Activated CD4-positive, alpha-beta T cell treated with anti-CD3 and anti-CD28 coated beads for 36 hours (primary cell): ENCODE measurements at regions not wholly inside any gene's neighbourhood (a gene's known extent, or its start where the extent isn't known, plus 50 kb on each side); places are given as distances from the start of the nearest gene placed in this dataset.
"Not testable (repeated sequence)": the region's sequence is repeated elsewhere in the genome, so short reads cannot be mapped to it uniquely, and the experiment has no call there.

Source experiments
- ATAC-seq: fragments of 200-7000 bp; cut with Tn5 transposase; one replicate; pipeline ENCODE4 v1.10.0; 2021; ENCODE audit warnings: mild to moderate bottlenecking, moderate library complexity
- CTCF ChIA-PET: fragments of 350-600 bp; sonication (Branson Sonifier 250); formaldehyde crosslinking; loops from one replicate; lab custom pipeline; 2021; ENCODE audit warnings: antibody characterized with exemption; lab: Charles Lee
- POLR2A ChIA-PET: fragments of 350-600 bp; sonication (Branson Sonifier 250); formaldehyde crosslinking; loops from one replicate; lab custom pipeline; 2021; ENCODE audit warnings: antibody characterized with exemption, inconsistent platforms; lab: Charles Lee
- DNase-seq: peaks from one replicate; pipeline ENCODE4 v3.0.0-alpha.2; 2020
- H3K27ac Mint-ChIP-seq: one replicate; pipeline ENCODE4 v1.8.0; 2021; ENCODE audit warnings: mixed read lengths
- H3K27me3 Mint-ChIP-seq: one replicate; pipeline ENCODE4 v1.8.0; 2021; ENCODE audit warnings: mixed read lengths
- H3K36me3 Mint-ChIP-seq: one replicate; pipeline ENCODE4 v1.8.0; 2021; ENCODE audit warnings: low read depth, mixed read lengths
- H3K4me1 Mint-ChIP-seq: one replicate; pipeline ENCODE4 v1.8.0; 2021; ENCODE audit warnings: mixed read lengths
- H3K4me3 Mint-ChIP-seq: one replicate; pipeline ENCODE4 v1.8.0; 2021; ENCODE audit warnings: mild to moderate bottlenecking, moderate library complexity, mixed read lengths
- H3K9me3 Mint-ChIP-seq: one replicate; pipeline ENCODE4 v1.8.0; 2021; ENCODE audit warnings: low read depth, mixed read lengths
- intact Hi-C, 2 experiments: fragments of 100-400 bp; cut with DNase I in 1 of 2; cut with micrococcal nuclease in 1 of 2; formaldehyde crosslinking; loops; one replicate each; pipeline versions ENCODE4 v1.14.2 to v1.15.1; 2022 to 2024; cut with DNase I, micrococcal nuclease

DNA sequence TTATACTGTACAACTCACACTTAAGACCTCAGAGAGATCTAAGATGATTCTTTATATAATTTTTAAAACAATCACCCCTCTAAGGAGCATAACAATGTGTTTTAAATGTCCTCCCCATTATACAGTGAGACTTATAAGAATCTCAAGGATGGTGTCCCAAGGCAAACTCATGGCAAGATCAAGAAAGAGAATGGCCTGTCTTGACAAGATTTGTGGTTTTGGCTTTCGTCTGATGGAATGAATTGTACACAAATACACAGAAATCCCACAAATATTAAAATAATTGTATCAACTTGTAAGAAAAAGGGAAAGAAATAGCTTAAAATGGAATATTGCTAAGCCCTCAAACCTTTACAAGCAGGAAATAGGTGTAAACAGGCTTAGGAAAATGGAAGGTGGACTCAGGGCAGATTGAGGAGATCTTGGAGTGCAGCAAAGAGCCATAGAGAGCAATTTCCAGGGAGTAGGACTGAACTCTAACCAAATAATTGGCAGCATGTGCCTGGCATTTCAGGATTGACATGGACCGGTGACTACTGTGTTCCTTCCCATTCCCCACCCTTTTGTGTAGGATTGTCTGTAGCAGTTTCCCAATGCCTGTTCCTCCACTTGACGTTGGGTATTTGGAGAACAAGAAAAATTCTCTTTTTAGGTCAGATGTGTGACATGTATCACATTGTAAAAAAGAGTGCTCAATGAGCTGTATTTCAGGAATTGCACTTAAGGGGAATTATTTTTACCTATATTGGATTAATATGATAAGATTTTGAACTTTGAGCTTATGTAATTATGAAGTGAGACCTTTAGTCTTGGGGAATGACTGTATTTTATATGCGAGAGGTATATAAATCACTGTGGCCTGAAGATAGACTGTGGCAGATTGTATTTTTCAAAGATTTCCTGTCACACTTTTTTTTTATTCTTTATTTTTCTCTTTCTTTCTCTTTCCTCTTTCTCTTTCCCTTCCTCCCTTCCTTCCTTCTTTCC is 317.8 kb upstream of the SLITRK3 start:
- DNase-seq (no peak), ATAC-seq (no peak)
- POLR2A ChIA-PET = no interaction called here
- Mint-ChIP-seq H3K4me1 (no peaks in the 10 kb centered on the region), H3K36me3 (no peaks in the 10 kb centered on the region), H3K27me3 (no peaks in the 10 kb centered on the region), H3K4me3 (no peak overlapping the region), H3K9me3 (peaks cover 11% of the 10 kb centered on the region), H3K27ac (no peak overlapping the region)
- intact Hi-C loops = no loop called here
- CTCF ChIA-PET = interaction anchor here (0.6 to 1.2 kb wide), 2 partner anchors 11 to 24 kb away, joined by 3 read pairs; no protein-coding TSS in a partner anchor

DNA sequence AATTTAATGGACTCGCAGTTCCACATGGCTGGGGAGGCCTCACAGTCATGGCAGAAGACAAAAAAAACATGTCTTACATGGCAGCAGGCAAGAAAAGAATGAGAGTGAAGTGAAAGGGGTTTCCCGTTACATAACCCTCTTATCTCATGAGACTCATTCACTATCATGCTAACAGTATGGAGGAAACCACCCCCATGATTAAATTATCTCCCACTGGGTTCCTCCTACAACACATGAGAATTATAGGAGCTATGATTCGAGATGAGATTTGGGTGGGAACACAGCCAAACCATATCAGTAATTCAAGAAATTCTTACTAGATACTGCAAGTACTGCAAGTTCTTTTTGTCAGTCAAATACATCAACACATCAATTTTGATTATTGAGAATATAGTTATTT is 311.4 kb upstream of the SLITRK3 start:
- Mint-ChIP-seq H3K36me3 (no peaks in the 10 kb centered on the region), H3K9me3 (peaks cover 9% of the 10 kb centered on the region), H3K4me3 (no peak overlapping the region), H3K27ac (no peak overlapping the region), H3K27me3 (no peaks in the 10 kb centered on the region), H3K4me1 (no peaks in the 10 kb centered on the region)
- POLR2A ChIA-PET = no interaction called here
- ATAC-seq = no peak
- intact Hi-C loops = no loop called here
- no peak for DNase-seq
- CTCF ChIA-PET = no interaction called here

DNA sequence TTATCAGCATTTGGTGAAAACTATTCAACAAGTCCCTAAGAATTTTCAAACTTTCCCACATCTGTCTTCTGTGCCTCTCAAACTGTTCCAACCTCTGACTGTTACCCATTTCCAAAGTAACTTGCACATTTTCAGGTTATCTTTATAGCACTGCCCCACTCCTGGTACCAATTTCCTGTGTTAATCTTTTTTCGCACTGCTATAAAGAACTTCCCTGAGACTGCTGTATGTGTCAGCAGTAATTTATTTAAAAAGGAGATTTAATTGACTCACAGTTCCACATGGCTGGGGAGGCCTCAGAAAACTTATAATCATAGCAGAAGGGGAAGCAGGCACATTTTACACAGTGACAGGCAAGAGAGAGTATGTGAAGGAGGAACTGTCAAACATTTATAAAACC is 310.9 kb upstream of the SLITRK3 start:
- Mint-ChIP-seq H3K27me3 (no peaks in the 10 kb centered on the region), H3K36me3 (no peaks in the 10 kb centered on the region), H3K4me1 (no peaks in the 10 kb centered on the region), H3K9me3 (peaks cover 9% of the 10 kb centered on the region), H3K27ac (no peak overlapping the region), H3K4me3 (no peak overlapping the region)
- DNase-seq = no peak
- CTCF ChIA-PET = no interaction called here
- ATAC-seq = no peak
- POLR2A ChIA-PET = no interaction called here
- intact Hi-C loops = no loop called here

DNA sequence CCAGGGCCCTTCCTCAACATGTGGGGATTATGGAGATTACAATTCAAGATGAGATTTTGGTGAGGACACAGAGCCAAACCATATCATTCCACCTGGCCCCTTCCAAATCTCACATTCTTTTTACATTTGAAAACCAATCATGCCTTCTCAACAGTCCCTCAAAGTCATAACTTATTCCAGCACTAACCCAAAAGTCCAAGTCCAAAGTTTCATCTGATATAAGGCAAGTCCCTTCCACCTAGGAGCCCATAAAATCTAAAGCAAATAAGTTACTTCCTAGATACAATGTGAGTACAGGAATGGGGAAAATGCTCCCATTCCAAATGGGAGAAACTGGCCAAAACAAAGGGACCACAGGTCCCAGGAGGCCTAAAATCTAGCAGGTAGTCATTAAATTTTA is 309.5 kb upstream of the SLITRK3 start:
- CTCF ChIA-PET = no interaction called here
- POLR2A ChIA-PET = no interaction called here
- Mint-ChIP-seq H3K4me3 (no peak overlapping the region), H3K4me1 (no peaks in the 10 kb centered on the region), H3K27ac (no peak overlapping the region), H3K36me3 (no peaks in the 10 kb centered on the region), H3K9me3 (peaks cover 6% of the 10 kb centered on the region), H3K27me3 (no peaks in the 10 kb centered on the region)
- no peak for ATAC-seq
- DNase-seq = no peak
- intact Hi-C loops = no loop called here

DNA sequence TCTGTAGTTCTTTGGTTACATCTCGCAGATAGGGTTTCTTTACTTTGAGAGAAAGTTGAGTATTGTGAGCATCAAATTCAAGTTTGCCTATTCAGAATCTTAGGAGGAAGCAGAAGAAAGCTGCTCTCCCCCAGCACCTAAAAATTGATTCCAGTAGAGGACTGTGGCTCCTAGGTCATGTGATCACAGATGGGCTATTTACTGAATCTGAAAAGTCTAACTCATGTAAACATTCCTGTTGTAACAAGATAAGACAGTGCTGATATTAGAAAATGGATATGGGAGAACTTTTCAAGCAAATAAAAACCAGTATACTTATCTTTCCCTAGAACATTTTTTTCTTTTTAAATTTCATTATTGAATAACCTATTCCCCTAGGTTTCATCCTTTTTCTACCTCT is 308.4 kb upstream of the SLITRK3 start:
- H3K27ac Mint-ChIP-seq = no peak overlapping the region
- H3K4me1 Mint-ChIP-seq = no peaks in the 10 kb centered on the region
- H3K4me3 Mint-ChIP-seq = no peak overlapping the region
- H3K36me3 Mint-ChIP-seq = no peaks in the 10 kb centered on the region
- no peak for ATAC-seq
- DNase-seq = no peak
- intact Hi-C loops = no loop called here
- H3K27me3 Mint-ChIP-seq = no peaks in the 10 kb centered on the region
- peaks cover 6% of the 10 kb centered on the region for H3K9me3 Mint-ChIP-seq
- ChIA-PET CTCF (no interaction called here), POLR2A (no interaction called here)

DNA sequence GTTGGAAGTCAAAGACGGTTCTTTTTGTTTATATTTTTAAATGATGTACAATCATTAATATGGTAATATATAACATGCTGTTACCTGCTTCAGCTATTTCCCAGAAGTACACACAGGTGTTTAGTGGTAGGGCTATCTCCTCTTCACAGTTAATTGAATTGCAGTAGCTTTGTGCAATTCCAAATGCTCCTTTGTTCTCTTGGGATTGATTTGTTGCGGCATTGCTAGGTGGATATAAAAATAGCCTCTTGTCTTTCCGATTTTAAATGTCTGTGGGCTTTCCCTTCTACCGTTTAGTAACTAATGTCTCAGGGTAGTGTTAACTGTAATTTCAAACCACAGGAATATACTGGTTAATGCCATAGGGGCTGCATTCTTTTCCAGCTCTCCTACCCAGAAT is 307.6 kb upstream of the SLITRK3 start:
- Mint-ChIP-seq H3K36me3 (no peaks in the 10 kb centered on the region), H3K4me1 (no peaks in the 10 kb centered on the region), H3K9me3 (peaks cover 4% of the 10 kb centered on the region), H3K27ac (no peak overlapping the region), H3K27me3 (no peaks in the 10 kb centered on the region), H3K4me3 (no peak overlapping the region)
- ChIA-PET POLR2A (no interaction called here), CTCF (no interaction called here)
- no peak for DNase-seq
- ATAC-seq = no peak
- intact Hi-C loops = no loop called here

DNA sequence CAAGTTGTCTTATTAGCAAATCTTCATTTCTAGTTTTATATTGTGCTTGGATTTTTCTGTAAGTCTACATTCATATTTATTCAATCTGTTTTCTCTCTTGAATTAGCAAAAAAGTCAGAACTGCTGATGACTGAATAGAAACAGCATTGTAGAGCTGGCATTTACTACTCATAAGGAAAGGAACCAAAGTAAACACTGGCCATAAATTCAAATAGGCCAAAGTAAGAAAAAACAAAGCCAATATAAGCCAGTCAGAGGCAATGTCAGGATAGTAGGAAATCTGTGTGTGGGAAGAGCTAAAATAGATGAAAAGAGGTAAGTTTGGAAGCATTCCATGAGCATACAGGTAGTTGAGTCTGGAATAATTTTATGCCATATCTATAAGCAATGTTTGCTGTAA is 307.2 kb upstream of the SLITRK3 start:
- Mint-ChIP-seq H3K4me3 (no peak overlapping the region), H3K27ac (no peak overlapping the region), H3K36me3 (no peaks in the 10 kb centered on the region), H3K9me3 (peaks cover 4% of the 10 kb centered on the region), H3K27me3 (no peaks in the 10 kb centered on the region), H3K4me1 (no peaks in the 10 kb centered on the region)
- intact Hi-C loops = no loop called here
- DNase-seq (no peak), ATAC-seq (no peak)
- ChIA-PET CTCF (interaction anchor here (1.0 kb wide), 1 partner anchor 10 kb away, joined by 3 read pairs; no protein-coding TSS in a partner anchor), POLR2A (no interaction called here)

DNA sequence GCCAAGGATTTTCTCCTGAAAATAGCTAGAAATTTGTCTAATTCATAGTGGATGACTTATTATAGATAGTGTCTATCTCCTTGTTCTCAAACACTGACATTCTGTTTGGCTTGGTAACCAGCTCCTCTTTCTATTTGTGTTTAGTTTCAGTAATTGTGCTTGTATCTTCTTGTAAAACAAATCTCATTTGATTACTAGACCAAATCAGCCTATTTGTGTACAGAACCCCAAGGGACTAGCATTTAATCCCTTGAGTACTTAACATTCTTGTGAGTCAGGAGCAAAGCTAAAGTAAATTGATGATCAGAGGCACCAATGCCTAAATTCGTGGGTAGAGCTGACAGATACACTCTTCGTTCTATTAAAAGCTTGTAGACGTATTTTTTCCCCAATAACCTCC is 306.5 kb upstream of the SLITRK3 start:
- Mint-ChIP-seq H3K4me1 (no peaks in the 10 kb centered on the region), H3K27me3 (no peaks in the 10 kb centered on the region), H3K36me3 (no peaks in the 10 kb centered on the region), H3K9me3 (peaks cover 4% of the 10 kb centered on the region), H3K27ac (no peak overlapping the region), H3K4me3 (no peak overlapping the region)
- ATAC-seq (no peak), DNase-seq (no peak)
- intact Hi-C loops = no loop called here
- CTCF ChIA-PET = interaction anchor here (1.0 kb wide), 1 partner anchor 11 kb away, joined by 3 read pairs; no protein-coding TSS in a partner anchor
- POLR2A ChIA-PET = no interaction called here

DNA sequence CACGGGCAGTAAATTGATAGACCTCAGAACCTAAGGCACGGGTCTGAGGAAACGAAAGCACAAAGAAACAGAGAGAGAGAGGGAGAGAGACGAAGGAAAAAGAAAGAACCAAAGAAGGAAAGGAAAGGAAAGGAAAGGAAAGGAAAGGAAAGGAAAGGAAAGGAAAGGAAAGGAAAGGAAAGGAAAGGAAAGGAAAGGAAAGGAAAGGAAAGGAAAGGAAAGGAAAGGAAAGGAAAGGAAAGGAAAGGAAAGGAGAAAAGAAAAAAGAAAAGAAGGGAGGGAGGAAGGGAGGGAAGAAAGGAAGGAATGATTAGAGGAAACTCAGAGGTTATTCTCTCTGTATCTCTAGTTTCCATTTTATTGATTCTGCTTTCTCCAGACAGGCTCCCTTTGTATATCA is 302.6 kb upstream of the SLITRK3 start:
- not testable (repeated sequence) for H3K27ac Mint-ChIP-seq

DNA sequence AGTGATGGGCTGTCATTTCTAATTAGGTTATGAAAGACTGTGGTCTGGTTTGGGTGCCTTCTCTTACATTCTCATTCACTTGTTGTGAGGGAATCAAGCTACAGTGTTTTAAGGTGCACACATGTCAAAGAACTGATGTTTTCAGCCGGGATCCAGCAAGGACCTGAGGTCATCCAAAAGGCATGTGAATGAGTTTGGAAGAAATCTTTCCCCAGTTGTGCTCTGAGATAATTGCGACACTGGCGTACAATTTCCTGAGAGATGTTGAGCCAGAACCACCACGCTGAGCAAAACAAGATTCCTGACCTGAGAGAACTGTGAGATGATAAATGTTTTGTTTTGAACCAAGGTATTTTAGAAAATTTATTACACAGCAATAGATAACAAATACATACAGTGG is 295.3 kb upstream of the SLITRK3 start:
- H3K9me3 Mint-ChIP-seq = peaks cover 7% of the 10 kb centered on the region
- POLR2A ChIA-PET = no interaction called here
- ATAC-seq (no peak), DNase-seq (no peak)
- intact Hi-C loops = no loop called here
- CTCF ChIA-PET = no interaction called here
- no peaks in the 10 kb centered on the region for H3K27me3 Mint-ChIP-seq
- no peak overlapping the region for H3K27ac Mint-ChIP-seq
- no peaks in the 10 kb centered on the region for H3K4me1 Mint-ChIP-seq
- no peak overlapping the region for H3K4me3 Mint-ChIP-seq
- no peaks in the 10 kb centered on the region for H3K36me3 Mint-ChIP-seq

More for the DNA sequence above, 302.6 kb upstream of the SLITRK3 start:
- H3K4me3 Mint-ChIP-seq, H3K27me3 Mint-ChIP-seq, H3K36me3 Mint-ChIP-seq, H3K4me1 Mint-ChIP-seq, DNase-seq, intact Hi-C loops, CTCF ChIA-PET, POLR2A ChIA-PET, H3K9me3 Mint-ChIP-seq, ATAC-seq: not testable (repeated sequence)

DNA sequence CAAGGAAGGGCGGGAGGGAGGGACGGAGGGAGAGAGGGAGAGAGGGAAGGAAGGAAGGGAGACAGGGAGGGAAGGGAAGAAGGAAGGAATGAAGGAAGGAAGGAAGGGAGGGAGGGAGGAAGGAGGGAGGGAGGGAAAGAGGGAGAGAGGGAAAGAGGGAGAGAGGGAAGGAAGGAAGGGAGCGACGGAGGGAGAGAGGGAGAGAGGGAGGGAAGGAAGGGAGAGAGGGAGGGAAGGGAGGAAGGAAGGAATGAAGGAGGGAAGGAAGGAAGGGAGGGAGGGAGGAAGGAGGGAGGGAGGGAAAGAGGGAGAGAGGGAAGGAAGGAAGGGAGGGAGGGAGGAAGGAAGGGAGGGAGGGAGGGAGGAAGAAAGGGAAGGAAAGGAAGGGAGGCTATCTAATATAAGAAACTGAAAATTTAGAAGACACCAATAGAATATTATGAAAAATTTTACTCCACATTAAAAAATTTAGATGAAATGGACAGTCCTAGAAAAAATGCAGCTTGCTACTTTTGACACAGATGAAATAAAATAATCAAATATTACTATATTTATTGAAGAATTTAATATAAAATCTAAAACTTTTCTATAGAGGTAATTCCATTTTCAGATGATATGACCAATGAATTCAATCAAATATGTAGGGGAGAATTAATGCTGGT is 280.3 kb upstream of the SLITRK3 start:
- no peak overlapping the region for H3K4me3 Mint-ChIP-seq
- ATAC-seq = no peak
- POLR2A ChIA-PET = no interaction called here

DNA sequence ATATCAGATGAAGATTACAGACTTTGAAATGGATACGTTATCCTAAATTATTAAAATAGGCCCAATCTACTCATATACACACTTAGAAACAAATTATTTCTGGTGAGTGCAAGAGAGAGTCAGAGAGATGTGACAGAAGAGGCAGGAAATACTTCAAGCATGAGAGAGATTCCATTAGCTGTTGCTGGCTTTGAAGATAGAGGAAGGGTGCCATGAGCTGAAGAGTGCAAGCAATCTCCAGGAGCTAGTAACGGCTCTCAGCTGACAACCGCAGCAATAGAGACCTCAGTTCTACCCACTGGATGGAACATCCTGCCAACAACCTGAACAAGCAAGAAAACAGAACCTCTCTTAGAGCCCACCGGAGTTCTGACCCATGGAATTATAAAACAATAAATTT is 270.7 kb upstream of the SLITRK3 start:
- ChIA-PET CTCF (no interaction called here), POLR2A (no interaction called here)
- Mint-ChIP-seq H3K27ac (no peak overlapping the region), H3K4me3 (no peak overlapping the region), H3K36me3 (no peaks in the 10 kb centered on the region), H3K4me1 (no peaks in the 10 kb centered on the region), H3K9me3 (peaks cover 7% of the 10 kb centered on the region), H3K27me3 (no peaks in the 10 kb centered on the region)
- ATAC-seq = no peak
- no peak for DNase-seq
- intact Hi-C loops = no loop called here

More for the DNA sequence above, 280.3 kb upstream of the SLITRK3 start:
- H3K27ac Mint-ChIP-seq = no peak overlapping the region
- peaks cover 8% of the 10 kb centered on the region for H3K9me3 Mint-ChIP-seq
- H3K27me3 Mint-ChIP-seq = no peaks in the 10 kb centered on the region
- H3K36me3 Mint-ChIP-seq = no peaks in the 10 kb centered on the region
- no peak for DNase-seq
- intact Hi-C loops = no loop called here
- CTCF ChIA-PET = no interaction called here
- no peaks in the 10 kb centered on the region for H3K4me1 Mint-ChIP-seq
